ENCODE measurements at regions not wholly inside any gene's neighbourhood (a gene's known extent, or its start where the extent isn't known, plus 50 kb on each side); places are given as distances from the start of the nearest gene placed in this dataset.

GRCh38 chr13:106008540-106008939 is 526.9 kb downstream of the EFNB2 start:
- no peak for TF ChIP-seq ZNF776 (tag by site-specific recombination; IDR thresholded peaks at IDR 0.05; ENCODE audit: borderline replicate concordance)
- TF ChIP-seq CTCF (tag by site-specific recombination; IDR thresholded peaks at IDR 0.05), result no peak
- TF ChIP-seq HOXA7 (CRISPR knock-in tag; IDR thresholded peaks at IDR 0.05; ENCODE audit: borderline replicate concordance), result no peak
- TF ChIP-seq ZEB2 (tag by site-specific recombination; IDR thresholded peaks at IDR 0.05), result no peak
- TF ChIP-seq ZNF670 (tag by site-specific recombination; IDR thresholded peaks at IDR 0.05; ENCODE audit: low read depth), result no peak
- TF ChIP-seq ZNF501 (tag by site-specific recombination; IDR thresholded peaks at IDR 0.05), result no peak
- no peak for TF ChIP-seq ZBTB8A (tag by site-specific recombination; IDR thresholded peaks at IDR 0.05)
- TF ChIP-seq ZNF510 (tag by site-specific recombination; IDR thresholded peaks at IDR 0.05; ENCODE audit: insufficient replicate concordance), result no peak
- TF ChIP-seq PBX3 (CRISPR knock-in tag; IDR thresholded peaks at IDR 0.05), result no peak
- no peak for TF ChIP-seq SP2 (tag by site-specific recombination; IDR thresholded peaks at IDR 0.05)
- TF ChIP-seq TSHZ1 (tag by site-specific recombination; IDR thresholded peaks at IDR 0.05; ENCODE audit: borderline replicate concordance), result no peak
